HG03025 (cell line): ENCODE measurements at regions not wholly inside any gene's neighbourhood (a gene's known extent, or its start where the extent isn't known, plus 50 kb on each side); places are given as distances from the start of the nearest gene placed in this dataset.
"Not testable (repeated sequence)": the region's sequence is repeated elsewhere in the genome, so short reads cannot be mapped to it uniquely, and the experiment has no call there.

ENCODE experiments used
- ATAC-seq: cut with Tn5 transposase; IDR thresholded peaks from one replicate; pipeline ENCODE4 v1.9.1; 2021; ENCODE audit warnings: mild to moderate bottlenecking, moderate library complexity; ENCODE audit not compliant: unreplicated experiment, low FRiP score

DNA sequence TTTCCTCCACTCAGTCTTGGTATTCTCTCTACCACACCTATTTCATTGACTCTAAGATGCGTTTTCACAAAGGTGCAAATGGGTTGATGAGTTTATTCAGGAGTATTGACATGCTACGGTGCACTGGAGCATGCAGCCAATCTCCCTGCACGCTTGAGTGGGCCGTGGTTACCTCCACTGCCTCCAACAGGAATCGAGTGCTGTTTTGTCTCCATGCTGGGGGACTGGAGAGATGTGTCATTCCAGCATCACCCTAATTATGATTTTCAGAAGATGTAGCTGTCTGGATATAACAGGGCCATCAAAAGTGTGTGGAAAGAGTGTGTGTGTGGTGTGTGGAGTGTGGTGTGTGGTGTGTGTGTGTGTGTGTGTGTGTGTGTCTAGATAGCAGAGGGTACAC is 351.6 kb upstream of the ZFHX3 start:
- ATAC-seq: no peak

- not testable (repeated sequence) for ATAC-seq
These were observed 350.7 kb upstream of the ZFHX3 start for GRCh38 chr16:73398604-73399003.

DNA sequence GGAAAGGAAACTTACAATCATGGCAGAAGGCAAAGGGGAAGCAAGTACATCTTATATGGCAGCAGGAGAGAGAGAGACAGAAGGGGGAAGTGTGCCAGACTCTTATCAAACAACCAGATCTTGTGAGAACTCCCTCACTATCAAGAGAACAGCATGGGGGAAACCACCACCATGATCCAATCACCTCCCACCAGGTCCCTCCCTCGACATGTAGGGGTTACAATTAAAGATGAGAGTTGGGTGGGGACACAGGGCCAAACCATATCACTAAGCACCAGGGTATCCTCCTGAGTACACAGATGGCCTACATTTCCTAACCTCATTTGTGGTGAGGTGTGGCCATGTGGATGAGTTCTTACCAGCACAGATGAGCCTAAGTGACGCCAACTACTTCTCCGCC is 348.6 kb upstream of the ZFHX3 start:
- ATAC-seq: no peak

DNA sequence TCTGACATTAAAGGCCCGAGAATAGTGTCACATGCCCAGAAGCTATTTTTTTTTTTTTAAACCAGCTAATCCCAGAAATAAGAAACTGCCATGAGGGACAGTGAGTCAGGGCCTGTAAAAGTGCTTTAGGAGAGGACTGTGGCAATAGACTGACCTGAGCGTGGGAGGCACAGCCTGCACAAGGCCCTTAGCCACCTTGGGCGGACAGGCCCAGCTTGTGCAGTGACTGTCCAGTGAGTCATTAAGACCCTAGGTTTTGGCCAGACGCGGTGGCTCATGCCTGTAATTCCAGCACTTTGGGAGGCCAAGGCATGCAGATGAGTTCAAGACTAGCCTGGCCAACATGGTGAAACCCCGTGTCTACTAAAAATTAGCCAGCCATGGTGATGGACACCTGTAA is 343.0 kb upstream of the ZFHX3 start:
- ATAC-seq: no peak

- no peak for ATAC-seq
These were observed 342.6 kb upstream of the ZFHX3 start for GRCh38 chr16:73390491-73390890.

- no peak for ATAC-seq
These were observed 341.2 kb upstream of the ZFHX3 start for GRCh38 chr16:73389085-73389484.

GRCh38 chr16:73387979-73388378 is 340.1 kb upstream of the ZFHX3 start:
- no peak for ATAC-seq

DNA sequence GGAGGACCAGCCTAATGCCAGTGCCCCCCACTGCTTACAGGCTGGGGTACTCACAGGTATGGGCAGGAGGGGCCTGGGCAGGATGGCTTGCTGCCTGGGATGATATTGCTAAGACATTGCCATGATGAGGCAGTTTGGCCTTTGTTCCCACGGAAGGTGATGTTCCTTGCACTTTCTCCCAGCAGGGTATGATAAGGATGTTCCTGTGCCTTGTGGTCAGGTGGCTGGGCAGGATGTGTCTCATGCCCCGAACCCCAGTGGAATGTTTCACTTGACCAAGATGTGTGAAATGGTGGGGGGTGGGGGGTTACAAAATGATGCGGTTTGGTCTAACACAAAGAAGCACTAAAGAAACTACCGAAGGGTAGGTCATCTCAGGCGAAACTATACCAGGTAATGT is 337.8 kb upstream of the ZFHX3 start:
- ATAC-seq: no peak

GRCh38 chr16:73384506-73385089 is 336.7 kb upstream of the ZFHX3 start:
- no peak for ATAC-seq

DNA sequence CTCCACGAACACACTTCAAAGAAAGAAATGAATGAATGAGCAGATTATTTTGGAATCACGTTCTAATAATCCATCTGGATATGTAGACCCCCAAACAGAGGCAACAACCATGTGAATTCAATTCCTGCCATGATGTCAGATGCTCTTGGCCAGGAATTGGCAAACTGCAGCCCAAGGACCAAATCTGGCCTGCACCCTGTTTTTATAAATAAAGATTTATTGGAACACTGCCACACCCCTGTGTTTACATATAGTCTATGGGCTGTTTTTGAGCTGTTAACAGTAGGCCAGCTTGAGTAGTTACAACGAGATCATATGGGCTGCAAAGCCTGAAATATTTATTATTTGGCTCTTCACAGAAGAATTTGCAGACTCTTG is 336.0 kb upstream of the ZFHX3 start:
- ATAC-seq: no peak

DNA sequence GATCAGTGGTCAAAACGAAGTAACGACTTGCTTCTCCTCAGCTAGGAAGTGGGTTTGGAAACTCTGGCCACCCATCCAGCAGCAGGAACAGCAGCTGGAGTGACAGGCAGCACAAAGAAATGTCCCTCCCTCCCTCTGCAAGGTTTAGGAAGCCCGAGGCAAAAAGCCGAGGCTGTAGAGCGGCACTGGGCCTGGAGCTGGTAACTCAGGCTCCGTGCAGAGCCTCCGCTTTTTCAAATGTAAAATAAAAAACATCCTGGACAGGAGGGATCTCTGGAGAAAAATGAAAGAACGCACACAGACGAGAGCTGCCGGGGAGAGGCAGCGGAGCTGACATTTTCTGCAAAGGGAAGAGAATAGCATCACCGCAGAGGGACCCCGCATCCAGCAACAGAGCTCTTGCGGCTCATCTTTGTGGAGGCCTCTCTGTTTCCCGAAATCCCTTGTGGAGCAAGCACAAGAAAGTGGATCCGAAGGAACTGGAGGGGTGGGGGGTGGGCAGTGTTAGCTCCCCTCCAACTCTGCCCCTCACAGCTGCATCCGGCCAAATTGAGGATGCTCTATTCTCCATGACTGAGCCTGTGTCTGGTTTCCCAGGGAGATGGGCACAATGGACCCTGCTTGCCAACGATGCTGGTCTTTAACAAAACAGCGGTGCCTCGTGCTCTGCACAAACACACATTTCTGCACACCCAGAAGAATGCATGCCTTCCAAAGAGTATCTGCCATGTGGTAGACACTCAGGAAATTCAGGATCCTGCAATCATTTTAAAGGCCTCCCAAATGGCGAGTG is 335.5 kb upstream of the ZFHX3 start:
- ATAC-seq: no peak

DNA sequence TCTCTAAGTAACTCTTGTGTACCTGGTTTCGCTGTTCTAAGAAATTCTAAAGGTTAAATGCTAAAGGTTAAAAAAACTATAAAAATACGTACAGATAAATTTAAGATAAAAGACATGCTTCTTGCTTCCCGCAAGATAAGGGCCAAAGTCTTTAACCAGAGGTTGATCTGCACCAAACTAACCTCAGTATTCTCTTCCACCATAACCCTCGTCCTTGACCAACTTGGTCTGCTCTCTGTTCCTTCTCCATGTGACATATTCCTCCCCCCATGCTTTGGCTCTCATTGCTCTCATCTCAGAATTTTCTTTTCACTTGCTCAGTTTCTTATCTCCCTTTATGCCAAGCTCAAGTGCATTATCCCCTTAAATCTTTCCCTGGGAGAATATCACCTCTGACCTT is 330.5 kb upstream of the ZFHX3 start:
- ATAC-seq: no peak

DNA sequence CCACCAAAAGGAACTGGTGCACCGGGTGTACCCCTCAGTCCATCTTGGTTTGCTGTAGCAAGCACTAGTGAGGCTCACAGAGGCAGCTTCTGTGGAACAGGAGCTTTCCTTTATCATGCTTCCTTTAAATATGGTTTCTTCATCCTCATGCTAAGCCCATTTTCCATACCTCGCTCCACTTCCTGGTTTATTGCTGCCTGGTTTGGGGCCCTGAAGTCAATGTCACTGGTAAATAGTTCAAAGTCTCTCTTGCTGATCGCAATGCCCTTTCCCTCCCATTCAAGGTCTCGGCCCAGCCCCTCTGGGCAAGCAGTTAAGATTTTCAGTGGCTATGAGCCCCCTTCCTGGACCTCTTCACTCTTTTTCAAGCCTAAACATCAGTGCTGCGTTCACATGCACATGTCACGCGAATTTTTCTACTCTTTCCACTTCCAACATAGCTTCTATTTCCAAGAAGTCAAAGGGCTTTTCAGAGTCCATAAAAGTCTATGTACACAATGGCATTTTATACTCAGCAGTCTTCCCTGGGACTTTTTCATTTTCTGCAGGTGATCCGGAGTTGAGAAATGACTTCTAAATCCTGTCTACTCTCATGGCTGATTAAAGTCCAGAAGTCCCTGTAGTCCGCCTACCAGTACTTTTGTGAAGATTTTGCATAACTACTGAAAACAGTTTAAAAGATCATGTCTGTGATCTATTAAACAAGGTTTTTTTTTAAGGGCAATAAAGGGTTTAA is 323.8 kb upstream of the ZFHX3 start:
- ATAC-seq: no peak

DNA sequence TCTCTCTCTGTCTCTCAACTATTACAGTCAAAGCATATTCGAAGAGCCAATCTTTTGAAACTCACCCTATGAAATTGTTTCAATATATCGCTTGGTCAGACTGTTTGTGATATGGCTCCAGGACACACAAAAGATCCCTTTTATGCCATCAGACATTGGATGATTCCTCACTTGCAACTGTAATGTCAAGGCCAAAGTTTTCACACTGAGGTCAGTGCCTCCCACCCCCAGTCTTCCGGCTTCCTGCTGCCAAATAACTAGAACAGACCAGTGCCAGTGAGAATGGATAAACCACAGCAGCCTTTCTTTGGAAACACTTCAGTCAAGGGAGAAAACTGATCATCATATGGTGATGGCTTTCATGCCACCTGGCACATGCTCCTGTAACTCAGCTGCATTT is 321.9 kb upstream of the ZFHX3 start:
- ATAC-seq: no peak

DNA sequence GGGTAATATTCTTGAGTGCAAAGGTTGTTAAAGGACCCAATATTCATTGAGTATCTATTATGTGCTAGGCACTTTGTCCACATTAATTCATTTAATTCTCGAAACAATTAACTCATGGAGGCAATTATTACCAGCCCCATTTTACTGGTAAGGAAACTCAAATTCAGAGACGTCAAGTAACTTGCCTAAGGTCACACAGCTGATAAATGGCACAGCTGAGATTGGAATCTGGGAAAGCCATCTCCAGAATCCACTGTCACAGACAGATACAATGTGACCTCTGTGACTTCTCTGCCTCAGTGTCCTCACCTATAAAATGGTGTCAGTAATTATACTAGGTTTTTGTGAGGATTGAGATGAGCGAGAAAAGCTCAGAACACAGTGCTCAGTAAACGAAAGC is 320.8 kb upstream of the ZFHX3 start:
- ATAC-seq: no peak

- ATAC-seq: no peak
These were observed 317.2 kb upstream of the ZFHX3 start for GRCh38 chr16:73365016-73365551.

DNA sequence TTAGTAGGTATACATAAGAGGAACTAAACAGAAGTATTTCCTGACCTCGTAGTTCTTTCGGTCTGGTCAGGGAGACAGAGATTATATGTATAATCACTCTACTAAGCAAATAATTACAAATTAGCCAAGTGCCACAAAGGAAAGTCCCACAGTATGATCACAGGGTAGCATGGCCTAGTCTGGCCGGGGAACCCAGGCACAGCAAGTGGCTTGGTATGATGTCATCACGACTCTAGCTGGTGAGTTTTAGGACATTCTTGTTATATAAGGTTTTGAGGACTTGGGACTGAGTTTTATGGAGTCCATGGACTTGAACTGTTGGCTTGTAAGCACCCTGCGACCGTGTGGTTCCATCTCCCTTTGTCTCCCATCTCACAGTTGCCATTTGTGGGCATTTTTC is 316.5 kb upstream of the ZFHX3 start:
- no peak for ATAC-seq

GRCh38 chr16:73361061-73361460 is 313.1 kb upstream of the ZFHX3 start:
- ATAC-seq: no peak

DNA sequence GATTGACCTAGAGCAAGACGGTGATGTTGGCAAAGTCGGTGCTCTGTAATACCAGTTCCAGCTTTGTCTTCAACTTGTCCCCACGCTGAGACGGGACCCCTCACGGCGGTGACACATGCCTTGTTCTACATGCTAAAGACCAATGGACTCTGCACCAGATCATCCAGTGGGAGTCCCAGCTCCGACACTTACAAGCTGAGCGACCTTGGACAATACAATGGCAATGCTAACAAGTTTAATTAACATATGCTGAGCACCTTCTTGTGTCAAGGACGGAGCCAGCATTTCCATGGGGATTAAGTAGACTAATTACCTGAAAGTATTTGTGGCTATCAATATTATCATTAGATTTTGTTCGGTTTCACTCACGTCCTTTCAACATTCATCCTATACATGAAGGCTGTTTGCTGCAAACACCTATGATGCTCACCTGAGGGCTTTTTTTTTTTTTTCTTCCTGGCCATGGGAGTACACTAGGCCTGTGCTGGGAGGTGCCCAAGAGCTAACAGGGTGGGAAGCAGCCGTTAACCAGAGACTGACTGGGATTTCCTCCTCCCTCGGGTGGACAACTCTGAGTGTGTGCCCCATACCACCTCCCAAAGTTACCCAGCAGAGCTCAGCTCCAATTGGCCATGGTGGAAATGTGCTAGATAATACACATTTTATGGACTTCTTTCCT is 308.6 kb upstream of the ZFHX3 start:
- ATAC-seq: no peak

- no peak for ATAC-seq
These were observed 308.1 kb upstream of the ZFHX3 start for GRCh38 chr16:73355981-73356380.

GRCh38 chr16:73354434-73354833 is 306.5 kb upstream of the ZFHX3 start:
- ATAC-seq: no peak
